ENCODE measurements at regions not wholly inside any gene's neighbourhood (a gene's known extent, or its start where the extent isn't known, plus 50 kb on each side); places are given as distances from the start of the nearest gene placed in this dataset.

GRCh38 chr7:88615336-88615735, 144.2 kb upstream of the ZNF804B start:
- TF ChIP-seq CTCF (IDR thresholded peaks at IDR 0.05; ENCODE audit: insufficient read depth, low read length, poor library complexity, severe bottlenecking), result no peak
- Histone ChIP-seq H3K4me3 (replicated peaks; ENCODE audit: low read depth, low read length) (no peak overlapping the region), H3K27me3 (replicated peaks; ENCODE audit: control insufficient read depth, insufficient read depth, low read length) (no peaks in the 10 kb centered on the region), H3K36me3 (ENCODE audit: control insufficient read depth, insufficient read depth, low read length) (no peaks in the 10 kb centered on the region)
- no peak for DNase-seq (ENCODE audit: extremely low read depth, insufficient read length)

GRCh38 chr7:88614736-88615135, 144.8 kb upstream of the ZNF804B start:
- DNase-seq (ENCODE audit: extremely low read depth, insufficient read length), result no peak
- Histone ChIP-seq H3K4me3 (replicated peaks; ENCODE audit: low read depth, low read length) (no peak overlapping the region), H3K36me3 (ENCODE audit: control insufficient read depth, insufficient read depth, low read length) (no peaks in the 10 kb centered on the region), H3K27me3 (replicated peaks; ENCODE audit: control insufficient read depth, insufficient read depth, low read length) (no peaks in the 10 kb centered on the region)
- TF ChIP-seq CTCF (IDR thresholded peaks at IDR 0.05; ENCODE audit: insufficient read depth, low read length, poor library complexity, severe bottlenecking), result no peak

- Histone ChIP-seq H3K36me3 (ENCODE audit: control insufficient read depth, insufficient read depth, low read length) (no peaks in the 10 kb centered on the region), H3K4me3 (replicated peaks; ENCODE audit: low read depth, low read length) (no peak overlapping the region), H3K27me3 (replicated peaks; ENCODE audit: control insufficient read depth, insufficient read depth, low read length) (no peaks in the 10 kb centered on the region)
- no peak for TF ChIP-seq CTCF (IDR thresholded peaks at IDR 0.05; ENCODE audit: insufficient read depth, low read length, poor library complexity, severe bottlenecking)
- DNase-seq (ENCODE audit: extremely low read depth, insufficient read length), result no peak
These were observed 148.6 kb upstream of the ZNF804B start for GRCh38 chr7:88610942-88611341.

GRCh38 chr7:88600695-88601094, 158.8 kb upstream of the ZNF804B start:
- no peaks in the 10 kb centered on the region for H3K36me3 ChIP-seq (ENCODE audit: control insufficient read depth, insufficient read depth, low read length)
- no peak overlapping the region for H3K4me3 ChIP-seq (replicated peaks; ENCODE audit: low read depth, low read length)
- DNase-seq (ENCODE audit: extremely low read depth, insufficient read length), result no peak
- no peak for TF ChIP-seq CTCF (IDR thresholded peaks at IDR 0.05; ENCODE audit: insufficient read depth, low read length, poor library complexity, severe bottlenecking)
- H3K27me3 ChIP-seq (replicated peaks; ENCODE audit: control insufficient read depth, insufficient read depth, low read length), result no peaks in the 10 kb centered on the region

GRCh38 chr7:88599528-88599927, 160.0 kb upstream of the ZNF804B start:
- no peak for TF ChIP-seq CTCF (IDR thresholded peaks at IDR 0.05; ENCODE audit: insufficient read depth, low read length, poor library complexity, severe bottlenecking)
- no peaks in the 10 kb centered on the region for H3K27me3 ChIP-seq (replicated peaks; ENCODE audit: control insufficient read depth, insufficient read depth, low read length)
- H3K36me3 ChIP-seq (ENCODE audit: control insufficient read depth, insufficient read depth, low read length), result no peaks in the 10 kb centered on the region
- no peak overlapping the region for H3K4me3 ChIP-seq (replicated peaks; ENCODE audit: low read depth, low read length)
- no peak for DNase-seq (ENCODE audit: extremely low read depth, insufficient read length)

GRCh38 chr7:88597941-88598425, 161.5 kb upstream of the ZNF804B start:
- Histone ChIP-seq H3K4me3 (replicated peaks; ENCODE audit: low read depth, low read length) (no peak overlapping the region), H3K27me3 (replicated peaks; ENCODE audit: control insufficient read depth, insufficient read depth, low read length) (no peaks in the 10 kb centered on the region), H3K36me3 (ENCODE audit: control insufficient read depth, insufficient read depth, low read length) (no peaks in the 10 kb centered on the region)
- no peak for DNase-seq (ENCODE audit: extremely low read depth, insufficient read length)
- TF ChIP-seq CTCF (IDR thresholded peaks at IDR 0.05; ENCODE audit: insufficient read depth, low read length, poor library complexity, severe bottlenecking), result no peak
